Endothelial cell of umbilical vein (primary cell): ENCODE measurements at regions not wholly inside any gene's neighbourhood (a gene's known extent, or its start where the extent isn't known, plus 50 kb on each side); places are given as distances from the start of the nearest gene placed in this dataset.

Source experiments
- EZH2 ChIP-seq: IDR thresholded peaks from 2 replicates; pipeline ENCODE4 v1.6.1; 2012; ENCODE audit warnings: borderline replicate concordance, low read depth, mild to moderate bottlenecking, moderate library complexity, low read length, inconsistent platforms; ENCODE audit not compliant: severe bottlenecking
- FOS ChIP-seq: IDR thresholded peaks from 2 replicates; pipeline ENCODE4 v1.6.1; 2011; ENCODE audit warnings: mild to moderate bottlenecking, low read length, moderate library complexity, borderline replicate concordance; ENCODE audit not compliant: insufficient read depth
- GATA2 ChIP-seq: IDR thresholded peaks from 2 replicates; pipeline ENCODE4 v1.7.0; 2011; ENCODE audit warnings: low read depth, mild to moderate bottlenecking, moderate library complexity, mixed read lengths, low read length; ENCODE audit not compliant: insufficient read length, insufficient read depth
- JUN ChIP-seq: IDR thresholded peaks from 2 replicates; pipeline ENCODE4 v1.6.1; 2011; ENCODE audit warnings: borderline replicate concordance, low read depth; ENCODE audit not compliant: insufficient read length, insufficient read depth
- MYC ChIP-seq: IDR thresholded peaks from one replicate; pipeline ENCODE4 v1.6.1; 2011; ENCODE audit warnings: mild to moderate bottlenecking, low read depth, low read length
- POLR2A ChIP-seq: IDR thresholded peaks from 2 replicates; pipeline ENCODE4 v1.6.1; 2012; ENCODE audit warnings: low read depth, mild to moderate bottlenecking, control low read depth, low read length
- POLR2AphosphoS5 ChIP-seq: IDR thresholded peaks from 2 replicates; pipeline ENCODE4 v1.6.1; 2012; ENCODE audit warnings: low read depth, mild to moderate bottlenecking, control low read depth, low read length, moderate library complexity; ENCODE audit not compliant: insufficient read depth
- TF ChIP-seq, protein P1 (sequence below), 2 donors: IDR thresholded peaks; 1 replicate in 1 of 2; 2 replicates in 1 of 2; pipeline ENCODE4 v1.5.1; 2011; ENCODE audit warnings: low read length in 2 of 2, mild to moderate bottlenecking in 2 of 2, moderate library complexity in 2 of 2, control low read depth in 1 of 2, inconsistent platforms in 1 of 2, low read depth in 1 of 2; ENCODE audit not compliant: insufficient read depth in 1 of 2; ENCODE audit errors: extremely low read depth in 1 of 2
- TF ChIP-seq, protein P2 (sequence below): IDR thresholded peaks from 2 replicates; pipeline ENCODE4 v1.6.1; 2011; ENCODE audit not compliant: insufficient read depth, insufficient read length

DNA sequence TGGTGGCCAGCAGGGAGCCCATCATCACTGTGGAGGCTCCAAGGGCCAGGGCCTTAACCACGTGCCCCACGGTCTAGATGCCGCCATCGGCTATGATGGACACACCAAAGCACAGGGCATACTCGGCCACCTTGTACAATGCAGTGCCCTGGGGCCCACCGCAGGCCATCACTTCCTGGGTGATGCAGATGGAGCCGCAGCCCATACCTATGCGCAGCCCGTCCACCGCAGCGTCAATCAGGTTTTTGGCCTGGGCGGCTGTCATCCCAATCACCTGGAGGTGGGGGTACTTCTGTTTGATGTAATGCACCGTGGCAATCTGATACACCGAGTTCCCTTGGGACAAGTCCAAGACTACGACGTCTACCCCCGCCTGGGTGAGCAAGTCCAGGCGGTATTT lies 153.3 kb upstream of the ZSWIM2 start:
- TF ChIP-seq, protein P1, sequence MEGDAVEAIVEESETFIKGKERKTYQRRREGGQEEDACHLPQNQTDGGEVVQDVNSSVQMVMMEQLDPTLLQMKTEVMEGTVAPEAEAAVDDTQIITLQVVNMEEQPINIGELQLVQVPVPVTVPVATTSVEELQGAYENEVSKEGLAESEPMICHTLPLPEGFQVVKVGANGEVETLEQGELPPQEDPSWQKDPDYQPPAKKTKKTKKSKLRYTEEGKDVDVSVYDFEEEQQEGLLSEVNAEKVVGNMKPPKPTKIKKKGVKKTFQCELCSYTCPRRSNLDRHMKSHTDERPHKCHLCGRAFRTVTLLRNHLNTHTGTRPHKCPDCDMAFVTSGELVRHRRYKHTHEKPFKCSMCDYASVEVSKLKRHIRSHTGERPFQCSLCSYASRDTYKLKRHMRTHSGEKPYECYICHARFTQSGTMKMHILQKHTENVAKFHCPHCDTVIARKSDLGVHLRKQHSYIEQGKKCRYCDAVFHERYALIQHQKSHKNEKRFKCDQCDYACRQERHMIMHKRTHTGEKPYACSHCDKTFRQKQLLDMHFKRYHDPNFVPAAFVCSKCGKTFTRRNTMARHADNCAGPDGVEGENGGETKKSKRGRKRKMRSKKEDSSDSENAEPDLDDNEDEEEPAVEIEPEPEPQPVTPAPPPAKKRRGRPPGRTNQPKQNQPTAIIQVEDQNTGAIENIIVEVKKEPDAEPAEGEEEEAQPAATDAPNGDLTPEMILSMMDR (IDR thresholded peaks at IDR 0.05; ENCODE audit: extremely low read depth in 1 of 2, insufficient read depth in 1 of 2, low read depth in 1 of 2, low read length in 2 of 2), result no peak
- TF ChIP-seq POLR2A, result no peak
- TF ChIP-seq, protein P2, sequence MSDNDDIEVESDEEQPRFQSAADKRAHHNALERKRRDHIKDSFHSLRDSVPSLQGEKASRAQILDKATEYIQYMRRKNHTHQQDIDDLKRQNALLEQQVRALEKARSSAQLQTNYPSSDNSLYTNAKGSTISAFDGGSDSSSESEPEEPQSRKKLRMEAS, result no peak
- TF ChIP-seq JUN, result no peak
- no peak for TF ChIP-seq EZH2
- no peak for TF ChIP-seq POLR2AphosphoS5
- no peak for TF ChIP-seq FOS
- TF ChIP-seq MYC, result no peak
- no peak for TF ChIP-seq GATA2
